ENCODE measurements at regions not wholly inside any gene's neighbourhood (a gene's known extent, or its start where the extent isn't known, plus 50 kb on each side); places are given as distances from the start of the nearest gene placed in this dataset.

GRCh38 chr15:38885471-38885952 is 320.9 kb upstream of the RASGRP1 start:
- ATAC-seq (replicated peaks in 6 of 8): no peak
- H3K4me1 ChIP-seq (replicated peaks in 1 of 2): peaks cover 4 to 16% of the 10 kb centered on the region in 2 donors
- H3K27ac ChIP-seq: no peak overlapping the region
- WGBS, 10 experiments: 0 to 100% (median 82%) methylated on average over 1 to 4 of the region's 4 CpGs; no CpG with 5 or more reads in 1 of the 10 experiments
- no peak overlapping the region for H3K4me3 ChIP-seq
- in situ Hi-C loops (cut with MboI; ENCODE audit: low pct_unique_long_range_greater_than_20kb in 2 of 9, low sequenced_read_pairs in 9 of 9, unreplicated experiment in 9 of 9): no loop called here

- Histone ChIP-seq H3K4me1 (replicated peaks in 1 of 2) (peaks cover 4 to 16% of the 10 kb centered on the region in 2 donors), H3K4me3 (no peak overlapping the region), H3K27ac (no peak overlapping the region)
- WGBS, 10 experiments: 57 to 100% (median 80%) methylated on average over 1 to 2 of the region's 2 CpGs; no CpG with 5 or more reads in 3 of the 10 experiments
- in situ Hi-C loops (cut with MboI; ENCODE audit: low pct_unique_long_range_greater_than_20kb in 2 of 9, low sequenced_read_pairs in 9 of 9, unreplicated experiment in 9 of 9): no loop called here
- ATAC-seq (replicated peaks in 6 of 8): peak; percentile 26 to 99 (median 90)
Observed at GRCh38 chr15:38886315-38887163, 321.9 kb upstream of the RASGRP1 start.

GRCh38 chr15:38888701-38889221 is 324.1 kb upstream of the RASGRP1 start:
- H3K4me3 ChIP-seq: no peak overlapping the region
- no peak overlapping the region for H3K27ac ChIP-seq
- H3K4me1 ChIP-seq (replicated peaks in 1 of 2): peaks cover 4 to 16% of the 10 kb centered on the region in 2 donors
- no peak for ATAC-seq (replicated peaks in 6 of 8)
- in situ Hi-C loops (cut with MboI; ENCODE audit: low pct_unique_long_range_greater_than_20kb in 2 of 9, low sequenced_read_pairs in 9 of 9, unreplicated experiment in 9 of 9): no loop called here
- 50 to 100% (median 62%) methylated on average over 1 to 4 of the region's 5 CpGs; no CpG with 5 or more reads in 5 of the 10 experiments for WGBS, 10 experiments

GRCh38 chr15:38890194-38890593 is 325.6 kb upstream of the RASGRP1 start:
- 91 to 100% (median 98%) methylated on average over 1 to 3 of the region's 3 CpGs; no CpG with 5 or more reads in 2 of the 10 experiments for WGBS, 10 experiments
- Histone ChIP-seq H3K27ac (no peak overlapping the region), H3K4me1 (replicated peaks in 1 of 2) (peaks cover 4 to 16% of the 10 kb centered on the region in 2 donors), H3K4me3 (no peak overlapping the region)
- ATAC-seq (replicated peaks in 6 of 8): no peak
- in situ Hi-C loops (cut with MboI; ENCODE audit: low pct_unique_long_range_greater_than_20kb in 2 of 9, low sequenced_read_pairs in 9 of 9, unreplicated experiment in 9 of 9): no loop called here

- no peak overlapping the region for H3K27ac ChIP-seq
Observed at GRCh38 chr15:38893925-38894242, 329.3 kb upstream of the RASGRP1 start.

GRCh38 chr15:38894243-38894948 is 329.8 kb upstream of the RASGRP1 start:
- no peak overlapping the region for H3K4me3 ChIP-seq
- peak in 2 of 8 experiments; percentile 49 to 53 for ATAC-seq (replicated peaks in 6 of 8)
- no peaks in the 10 kb centered on the region for H3K4me1 ChIP-seq (replicated peaks in 1 of 2)
- H3K27ac ChIP-seq: no peak overlapping the region
- WGBS, 10 experiments: 0 to 71% (median 50%) methylated on average over 1 to 2 of the region's 2 CpGs; no CpG with 5 or more reads in 2 of the 10 experiments
- in situ Hi-C loops (cut with MboI; ENCODE audit: low pct_unique_long_range_greater_than_20kb in 2 of 9, low sequenced_read_pairs in 9 of 9, unreplicated experiment in 9 of 9): no loop called here

More at GRCh38 chr15:38893925-38894242, 329.3 kb upstream of the RASGRP1 start:
- ATAC-seq (replicated peaks in 6 of 8): no peak
- in situ Hi-C loops (cut with MboI; ENCODE audit: low pct_unique_long_range_greater_than_20kb in 2 of 9, low sequenced_read_pairs in 9 of 9, unreplicated experiment in 9 of 9): no loop called here
- H3K4me3 ChIP-seq: no peak overlapping the region
- H3K4me1 ChIP-seq (replicated peaks in 1 of 2): peaks cover 0 to 2% of the 10 kb centered on the region in 2 donors

GRCh38 chr15:38895326-38896255 is 331.0 kb upstream of the RASGRP1 start:
- H3K27ac ChIP-seq: no peak overlapping the region
- in situ Hi-C loops (cut with MboI; ENCODE audit: low pct_unique_long_range_greater_than_20kb in 2 of 9, low sequenced_read_pairs in 9 of 9, unreplicated experiment in 9 of 9): no loop called here
- H3K4me3 ChIP-seq: no peak overlapping the region
- ATAC-seq (replicated peaks in 6 of 8): no peak
- no peaks in the 10 kb centered on the region for H3K4me1 ChIP-seq (replicated peaks in 1 of 2)
- WGBS, 10 experiments: 5 to 93% (median 65%) methylated on average over 3 to 5 of the region's 5 CpGs; no CpG with 5 or more reads in 2 of the 10 experiments

GRCh38 chr15:38896647-38897046 is 332.0 kb upstream of the RASGRP1 start:
- no peak for ATAC-seq (replicated peaks in 6 of 8)
- Histone ChIP-seq H3K4me3 (no peak overlapping the region), H3K27ac (no peak overlapping the region), H3K4me1 (replicated peaks in 1 of 2) (no peaks in the 10 kb centered on the region)
- WGBS, 10 experiments: 75 to 100% (median 80%) methylated on average over 1 of the region's 1 CpG; no CpG with 5 or more reads in 5 of the 10 experiments
- in situ Hi-C loops (cut with MboI; ENCODE audit: low pct_unique_long_range_greater_than_20kb in 2 of 9, low sequenced_read_pairs in 9 of 9, unreplicated experiment in 9 of 9): no loop called here

- Histone ChIP-seq H3K27ac (no peak overlapping the region), H3K4me1 (replicated peaks in 1 of 2) (no peaks in the 10 kb centered on the region), H3K4me3 (no peak overlapping the region)
- WGBS, 10 experiments: 86 to 100% (median 100%) methylated on average over 1 of the region's 1 CpG; no CpG with 5 or more reads in 5 of the 10 experiments
- in situ Hi-C loops (cut with MboI; ENCODE audit: low pct_unique_long_range_greater_than_20kb in 2 of 9, low sequenced_read_pairs in 9 of 9, unreplicated experiment in 9 of 9): no loop called here
- ATAC-seq (replicated peaks in 6 of 8): no peak
Observed at GRCh38 chr15:38897551-38897950, 332.9 kb upstream of the RASGRP1 start.

GRCh38 chr15:38898236-38898635 is 333.6 kb upstream of the RASGRP1 start:
- no peaks in the 10 kb centered on the region for H3K4me1 ChIP-seq (replicated peaks in 1 of 2)
- H3K4me3 ChIP-seq: no peak overlapping the region
- ATAC-seq (replicated peaks in 6 of 8): no peak
- H3K27ac ChIP-seq: no peak overlapping the region
- in situ Hi-C loops (cut with MboI; ENCODE audit: low pct_unique_long_range_greater_than_20kb in 2 of 9, low sequenced_read_pairs in 9 of 9, unreplicated experiment in 9 of 9): no loop called here
- 38 to 100% (median 70%) methylated on average over 1 of the region's 1 CpG; no CpG with 5 or more reads in 2 of the 10 experiments for WGBS, 10 experiments

GRCh38 chr15:38899300-38899699 is 334.7 kb upstream of the RASGRP1 start:
- ATAC-seq (replicated peaks in 6 of 8): no peak
- 65 to 100% (median 79%) methylated on average over 1 to 2 of the region's 2 CpGs; no CpG with 5 or more reads in 2 of the 10 experiments for WGBS, 10 experiments
- in situ Hi-C loops (cut with MboI; ENCODE audit: low pct_unique_long_range_greater_than_20kb in 2 of 9, low sequenced_read_pairs in 9 of 9, unreplicated experiment in 9 of 9): no loop called here
- no peaks in the 10 kb centered on the region for H3K4me1 ChIP-seq (replicated peaks in 1 of 2)
- H3K4me3 ChIP-seq: no peak overlapping the region
- H3K27ac ChIP-seq: no peak overlapping the region

- no peak for ATAC-seq (replicated peaks in 6 of 8)
- WGBS, 10 experiments: 0 to 80% (median 68%) methylated on average over 1 to 4 of the region's 4 CpGs
- H3K4me3 ChIP-seq: no peak overlapping the region
- in situ Hi-C loops (cut with MboI; ENCODE audit: low pct_unique_long_range_greater_than_20kb in 2 of 9, low sequenced_read_pairs in 9 of 9, unreplicated experiment in 9 of 9): no loop called here
- H3K27ac ChIP-seq: no peak overlapping the region
- H3K4me1 ChIP-seq (replicated peaks in 1 of 2): no peaks in the 10 kb centered on the region
Observed at GRCh38 chr15:38904298-38904697, 339.7 kb upstream of the RASGRP1 start.
